ENCODE measurements at regions not wholly inside any gene's neighbourhood (a gene's known extent, or its start where the extent isn't known, plus 50 kb on each side); places are given as distances from the start of the nearest gene placed in this dataset.

DNA sequence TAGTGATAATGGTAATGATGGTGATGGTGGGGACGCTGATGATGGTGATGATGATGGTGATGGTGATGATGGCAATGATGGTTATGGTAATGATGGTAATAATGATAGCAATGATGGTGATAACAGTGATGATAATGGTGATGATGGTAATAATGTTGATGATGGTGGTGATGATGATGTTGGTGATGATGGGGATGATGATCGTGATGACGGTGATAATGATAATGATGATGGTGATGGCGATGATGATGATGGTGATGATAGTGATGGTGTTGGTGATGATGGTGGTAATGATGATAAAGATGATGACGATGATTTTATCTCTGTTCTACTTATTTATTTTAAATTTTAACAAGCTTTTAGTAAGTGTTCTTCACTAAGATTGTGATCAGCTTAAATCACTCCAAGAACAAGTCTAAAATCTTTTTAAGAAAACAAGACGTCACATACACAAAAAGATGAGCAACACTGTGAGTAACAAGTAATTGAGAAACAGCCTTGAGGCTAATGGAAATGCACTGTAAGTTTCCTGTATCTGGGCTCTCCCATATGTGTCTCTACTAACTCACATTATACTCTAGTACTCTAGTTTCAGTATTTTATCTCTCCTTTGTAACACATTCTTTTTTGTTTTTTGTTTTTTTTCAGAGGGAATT lies 480.2 kb upstream of the PRKX start:
- H3K36me3 ChIP-seq: no peaks in the 10 kb centered on the region
- no peak for DNase-seq (ENCODE audit: low read depth in 1 of 2, low spot score in 1 of 2)
- no peak overlapping the region for H3K4me3 ChIP-seq
- peaks cover 4% of the 10 kb centered on the region for H3K4me1 ChIP-seq (ENCODE audit: low read depth)
- no peaks in the 10 kb centered on the region for H3K9me3 ChIP-seq (ENCODE audit: low read depth)
- no peak overlapping the region for H3K27ac ChIP-seq
- TF ChIP-seq, protein P1, sequence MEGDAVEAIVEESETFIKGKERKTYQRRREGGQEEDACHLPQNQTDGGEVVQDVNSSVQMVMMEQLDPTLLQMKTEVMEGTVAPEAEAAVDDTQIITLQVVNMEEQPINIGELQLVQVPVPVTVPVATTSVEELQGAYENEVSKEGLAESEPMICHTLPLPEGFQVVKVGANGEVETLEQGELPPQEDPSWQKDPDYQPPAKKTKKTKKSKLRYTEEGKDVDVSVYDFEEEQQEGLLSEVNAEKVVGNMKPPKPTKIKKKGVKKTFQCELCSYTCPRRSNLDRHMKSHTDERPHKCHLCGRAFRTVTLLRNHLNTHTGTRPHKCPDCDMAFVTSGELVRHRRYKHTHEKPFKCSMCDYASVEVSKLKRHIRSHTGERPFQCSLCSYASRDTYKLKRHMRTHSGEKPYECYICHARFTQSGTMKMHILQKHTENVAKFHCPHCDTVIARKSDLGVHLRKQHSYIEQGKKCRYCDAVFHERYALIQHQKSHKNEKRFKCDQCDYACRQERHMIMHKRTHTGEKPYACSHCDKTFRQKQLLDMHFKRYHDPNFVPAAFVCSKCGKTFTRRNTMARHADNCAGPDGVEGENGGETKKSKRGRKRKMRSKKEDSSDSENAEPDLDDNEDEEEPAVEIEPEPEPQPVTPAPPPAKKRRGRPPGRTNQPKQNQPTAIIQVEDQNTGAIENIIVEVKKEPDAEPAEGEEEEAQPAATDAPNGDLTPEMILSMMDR (IDR thresholded peaks at IDR 0.05; ENCODE audit: low read depth, low read length): no peak
- no peaks in the 10 kb centered on the region for H3K27me3 ChIP-seq

DNA sequence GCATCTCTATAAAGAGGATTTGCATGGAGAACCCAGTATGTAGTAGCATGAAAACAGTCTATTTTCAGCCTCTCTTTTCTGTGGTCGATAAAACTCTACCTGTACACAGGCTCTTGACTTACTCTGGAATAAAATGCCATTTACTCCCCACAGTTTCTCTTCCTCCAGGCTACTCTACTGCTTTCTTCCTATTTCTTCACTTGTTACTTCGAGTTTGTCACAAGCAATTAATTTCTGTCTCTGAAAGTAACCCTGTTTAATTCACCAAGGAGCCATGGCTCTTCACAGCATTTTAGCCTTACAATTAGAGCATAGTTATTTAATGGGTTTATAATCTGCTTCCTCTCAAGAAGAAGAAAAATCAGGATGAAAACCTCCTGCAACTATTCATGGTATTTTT lies 472.9 kb upstream of the PRKX start:
- H3K27ac ChIP-seq: no peak overlapping the region
- H3K36me3 ChIP-seq: no peaks in the 10 kb centered on the region
- H3K9me3 ChIP-seq (ENCODE audit: low read depth): no peaks in the 10 kb centered on the region
- H3K4me1 ChIP-seq (ENCODE audit: low read depth): no peaks in the 10 kb centered on the region
- no peaks in the 10 kb centered on the region for H3K27me3 ChIP-seq
- no peak overlapping the region for H3K4me3 ChIP-seq
- no peak for DNase-seq (ENCODE audit: low read depth in 1 of 2, low spot score in 1 of 2)
- TF ChIP-seq, protein P1 (IDR thresholded peaks at IDR 0.05; ENCODE audit: low read depth, low read length): no peak

DNA sequence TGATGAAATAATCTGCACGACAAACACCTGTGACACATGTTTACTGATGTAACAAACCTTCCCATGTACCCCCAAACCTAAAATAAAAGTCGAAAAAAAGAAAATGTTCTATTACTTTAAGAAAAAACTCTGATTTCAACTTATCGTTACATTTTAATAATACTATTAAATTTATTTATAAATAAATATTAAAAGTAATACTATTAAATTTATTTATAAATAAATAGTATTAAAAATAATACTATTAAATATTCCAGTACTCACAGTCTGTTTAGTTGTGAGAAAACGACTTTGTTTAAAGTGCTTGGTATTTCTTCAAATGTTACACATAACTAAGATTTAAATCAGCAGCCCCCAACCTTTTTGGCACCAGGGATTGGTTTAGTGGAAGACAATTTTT lies 471.6 kb upstream of the PRKX start:
- Histone ChIP-seq H3K4me1 (ENCODE audit: low read depth) (no peaks in the 10 kb centered on the region), H3K27ac (no peak overlapping the region), H3K9me3 (ENCODE audit: low read depth) (no peaks in the 10 kb centered on the region), H3K27me3 (no peaks in the 10 kb centered on the region), H3K4me3 (no peak overlapping the region), H3K36me3 (no peaks in the 10 kb centered on the region)
- TF ChIP-seq, protein P1 (IDR thresholded peaks at IDR 0.05; ENCODE audit: low read depth, low read length): no peak
- no peak for DNase-seq (ENCODE audit: low read depth in 1 of 2, low spot score in 1 of 2)

DNA sequence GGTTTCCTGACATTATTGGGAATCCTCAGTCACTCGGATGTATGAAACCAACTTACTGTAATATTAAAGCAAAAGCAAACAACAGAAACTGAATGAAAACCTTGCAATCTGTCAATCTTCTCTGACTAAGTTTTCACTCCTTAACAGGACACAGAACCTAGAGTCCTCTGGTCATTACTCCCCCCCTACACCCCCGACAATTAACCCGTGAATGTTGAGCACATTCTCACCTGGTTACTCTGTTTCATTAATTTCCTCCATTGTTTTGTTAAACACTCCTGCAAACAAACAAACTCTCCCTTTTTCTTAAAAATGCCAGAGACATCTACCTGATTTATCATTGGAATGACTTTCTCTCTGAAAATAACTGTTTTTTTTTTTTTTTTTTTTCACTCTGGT lies 469.0 kb upstream of the PRKX start:
- no peaks in the 10 kb centered on the region for H3K27me3 ChIP-seq
- H3K9me3 ChIP-seq (ENCODE audit: low read depth): no peaks in the 10 kb centered on the region
- H3K4me3 ChIP-seq: no peak overlapping the region
- TF ChIP-seq, protein P1 (IDR thresholded peaks at IDR 0.05; ENCODE audit: low read depth, low read length): no peak
- H3K36me3 ChIP-seq: no peaks in the 10 kb centered on the region
- H3K27ac ChIP-seq: no peak overlapping the region
- DNase-seq (ENCODE audit: low read depth in 1 of 2, low spot score in 1 of 2): no peak
- no peaks in the 10 kb centered on the region for H3K4me1 ChIP-seq (ENCODE audit: low read depth)

DNA sequence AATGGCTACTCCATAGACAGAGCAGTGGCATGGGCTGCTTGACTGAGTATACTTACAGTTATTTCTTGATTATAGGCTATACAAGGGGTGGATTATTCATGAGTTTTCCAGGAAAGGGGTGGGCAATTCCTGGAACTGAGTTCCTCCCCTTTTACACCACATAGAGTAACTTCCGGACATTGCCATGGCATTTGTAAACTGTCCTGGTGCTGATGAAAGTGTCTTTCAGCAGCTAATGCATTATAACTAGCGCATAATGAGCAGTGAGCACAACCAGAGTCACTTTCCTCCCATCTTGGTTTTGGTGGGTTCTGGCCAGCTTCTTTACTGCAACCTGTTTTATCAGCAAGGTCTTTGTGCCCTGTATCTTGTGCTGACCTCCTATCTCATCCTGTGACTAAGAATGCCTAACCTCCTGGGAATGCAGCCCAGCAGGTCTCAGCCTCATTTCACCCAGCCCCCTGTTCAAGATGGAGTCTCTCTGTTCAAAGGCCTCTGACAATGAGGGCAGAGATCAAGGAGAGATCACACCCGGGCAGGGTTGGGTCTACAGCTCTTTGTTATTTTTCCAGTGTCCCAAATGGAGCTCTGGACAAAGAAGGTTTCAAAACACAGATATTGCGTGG lies 468.4 kb upstream of the PRKX start:
- Histone ChIP-seq H3K27ac (no peak overlapping the region), H3K27me3 (no peaks in the 10 kb centered on the region), H3K9me3 (ENCODE audit: low read depth) (no peaks in the 10 kb centered on the region), H3K4me3 (no peak overlapping the region), H3K36me3 (no peaks in the 10 kb centered on the region), H3K4me1 (ENCODE audit: low read depth) (no peaks in the 10 kb centered on the region)
- no peak for DNase-seq (ENCODE audit: low read depth in 1 of 2, low spot score in 1 of 2)
- TF ChIP-seq, protein P1 (IDR thresholded peaks at IDR 0.05; ENCODE audit: low read depth, low read length): no peak

Data from cardiac muscle cell (in vitro differentiated cells and primary cell).